Hematopoietic multipotent progenitor cell treated with erythropoietin and hydrocortisone succinate and interleukin-3 and kit ligand, for 15 days (in vitro differentiated cells): ENCODE measurements at regions not wholly inside any gene's neighbourhood (a gene's known extent, or its start where the extent isn't known, plus 50 kb on each side); places are given as distances from the start of the nearest gene placed in this dataset.

Experiments used
- DNase-seq: peaks from one replicate; pipeline ENCODE4 v3.0.0-alpha.2; 2015; ENCODE audit warnings: low spot score

- DNase-seq, result no peak
These were observed 352.1 kb upstream of the CCL2 start for GRCh38 chr17:33902901-33903449.

- peak; percentile 78 for DNase-seq
These were observed 350.6 kb upstream of the CCL2 start for GRCh38 chr17:33904476-33904875.

- DNase-seq, result peak; percentile 97
These were observed 349.7 kb upstream of the CCL2 start for GRCh38 chr17:33905338-33905800.

GRCh38 chr17:33908363-33909064 lies 346.6 kb upstream of the CCL2 start:
- DNase-seq, result peak; percentile 56

GRCh38 chr17:33910200-33910857 lies 344.8 kb upstream of the CCL2 start:
- DNase-seq, result no peak

GRCh38 chr17:33914125-33914524 lies 341.0 kb upstream of the CCL2 start:
- peak; percentile 76 for DNase-seq

- DNase-seq, result no peak
These were observed 332.1 kb upstream of the CCL2 start for GRCh38 chr17:33922971-33923370.

- peak; percentile 42 for DNase-seq
These were observed 331.0 kb upstream of the CCL2 start for GRCh38 chr17:33924104-33924503.

- DNase-seq, result no peak
These were observed 329.4 kb upstream of the CCL2 start for GRCh38 chr17:33925649-33926048.

- DNase-seq, result peak; percentile 71
These were observed 327.4 kb upstream of the CCL2 start for GRCh38 chr17:33927732-33928133.

- no peak for DNase-seq
These were observed 325.8 kb upstream of the CCL2 start for GRCh38 chr17:33929181-33929724.

- peak; percentile 45 for DNase-seq
These were observed 323.8 kb upstream of the CCL2 start for GRCh38 chr17:33931148-33931814.

- no peak for DNase-seq
These were observed 322.1 kb upstream of the CCL2 start for GRCh38 chr17:33932996-33933395.

- DNase-seq, result no peak
These were observed 321.5 kb upstream of the CCL2 start for GRCh38 chr17:33933576-33933975.

GRCh38 chr17:33934696-33935095 lies 320.4 kb upstream of the CCL2 start:
- DNase-seq, result no peak

GRCh38 chr17:33935822-33936221 lies 319.3 kb upstream of the CCL2 start:
- DNase-seq, result no peak

- no peak for DNase-seq
These were observed 318.3 kb upstream of the CCL2 start for GRCh38 chr17:33936764-33937163.

- no peak for DNase-seq
These were observed 315.1 kb upstream of the CCL2 start for GRCh38 chr17:33939959-33940358.

- no peak for DNase-seq
These were observed 314.2 kb upstream of the CCL2 start for GRCh38 chr17:33940769-33941370.

GRCh38 chr17:33941744-33942143 lies 313.3 kb upstream of the CCL2 start:
- no peak for DNase-seq

GRCh38 chr17:33942414-33942813 lies 312.7 kb upstream of the CCL2 start:
- peak; percentile 81 for DNase-seq

- DNase-seq, result no peak
These were observed 310.7 kb upstream of the CCL2 start for GRCh38 chr17:33944412-33944811.
